Non-pigmented ciliary epithelial cell (primary cell): ENCODE measurements at regions not wholly inside any gene's neighbourhood (a gene's known extent, or its start where the extent isn't known, plus 50 kb on each side); places are given as distances from the start of the nearest gene placed in this dataset.

ENCODE experiments used
- DNase-seq: peaks from one replicate; pipeline ENCODE4 v3.0.0-alpha.2; 2010; ENCODE audit warnings: low read depth

DNA sequence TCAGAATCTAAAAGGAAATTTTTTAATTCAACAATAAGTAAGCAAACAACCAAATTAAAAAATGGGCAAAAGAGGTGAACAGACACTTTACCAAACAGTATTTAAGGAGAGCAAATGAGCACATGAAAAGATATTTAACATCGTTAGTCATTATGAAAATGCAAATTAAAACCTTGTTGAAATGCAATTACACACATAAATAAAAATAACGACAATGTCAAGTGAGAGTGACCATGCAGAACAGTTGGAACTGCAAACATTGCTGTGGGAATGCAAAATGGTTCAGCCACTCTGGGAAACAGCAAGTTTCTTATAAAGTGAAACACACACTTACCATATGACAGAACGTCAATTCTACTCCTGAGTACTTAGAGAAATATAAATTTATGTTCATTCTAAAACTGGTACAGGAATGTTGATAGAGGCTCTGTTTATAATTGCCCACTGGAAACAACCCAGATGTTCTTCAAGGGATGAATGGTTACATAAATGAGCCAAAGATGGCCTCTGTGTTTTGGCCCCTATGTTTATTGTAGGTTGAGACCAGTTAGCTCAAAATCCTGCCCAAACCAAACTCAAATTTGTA, 678.1 kb downstream of the UQCRFS1 start:
- DNase-seq = no peak

DNA sequence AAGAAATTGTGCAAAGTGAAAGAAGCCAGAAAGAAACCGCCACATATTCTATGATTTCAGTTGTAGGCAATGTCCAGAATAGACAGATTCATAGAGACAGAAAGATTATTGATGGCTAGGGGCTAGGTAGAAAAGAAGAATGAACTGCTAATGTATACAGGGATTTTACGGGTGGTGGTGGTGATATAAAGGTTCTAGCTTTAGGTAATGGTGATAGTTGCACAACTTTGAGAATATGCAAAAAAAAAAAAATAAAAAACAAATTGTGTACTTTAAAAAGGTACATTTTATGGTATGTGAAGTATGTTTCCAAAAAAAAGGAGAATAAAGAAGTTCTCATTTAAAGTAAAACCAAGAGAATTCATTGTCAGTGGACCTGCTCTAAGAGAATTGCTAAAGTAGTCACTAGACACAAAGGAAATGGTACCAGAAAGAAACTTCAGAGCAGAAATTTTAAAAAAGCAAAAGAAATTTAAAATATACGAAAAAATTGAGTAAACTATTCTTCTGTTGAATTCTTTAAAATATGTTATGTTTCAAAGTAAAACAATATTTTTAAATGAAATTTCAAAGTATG, 680.1 kb downstream of the UQCRFS1 start:
- DNase-seq = no peak

DNA sequence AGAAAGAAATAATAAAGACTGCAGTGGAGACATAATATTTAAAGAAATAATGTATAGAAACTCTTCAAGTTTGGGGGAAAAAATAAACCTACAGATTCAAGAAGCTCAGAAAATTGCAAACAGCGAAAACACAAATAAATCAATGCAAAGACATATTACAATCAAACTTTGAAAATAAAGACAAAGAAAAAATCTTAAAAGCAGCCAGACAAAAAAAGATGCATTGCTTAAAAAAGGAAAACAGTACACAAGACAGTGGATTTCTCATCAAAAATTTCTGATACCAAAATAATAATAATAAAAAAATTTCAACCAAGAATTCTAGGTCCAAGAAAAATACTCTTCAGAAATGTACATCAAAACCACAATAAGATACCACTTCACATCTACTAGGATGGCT, 681.0 kb downstream of the UQCRFS1 start:
- no peak for DNase-seq

DNA sequence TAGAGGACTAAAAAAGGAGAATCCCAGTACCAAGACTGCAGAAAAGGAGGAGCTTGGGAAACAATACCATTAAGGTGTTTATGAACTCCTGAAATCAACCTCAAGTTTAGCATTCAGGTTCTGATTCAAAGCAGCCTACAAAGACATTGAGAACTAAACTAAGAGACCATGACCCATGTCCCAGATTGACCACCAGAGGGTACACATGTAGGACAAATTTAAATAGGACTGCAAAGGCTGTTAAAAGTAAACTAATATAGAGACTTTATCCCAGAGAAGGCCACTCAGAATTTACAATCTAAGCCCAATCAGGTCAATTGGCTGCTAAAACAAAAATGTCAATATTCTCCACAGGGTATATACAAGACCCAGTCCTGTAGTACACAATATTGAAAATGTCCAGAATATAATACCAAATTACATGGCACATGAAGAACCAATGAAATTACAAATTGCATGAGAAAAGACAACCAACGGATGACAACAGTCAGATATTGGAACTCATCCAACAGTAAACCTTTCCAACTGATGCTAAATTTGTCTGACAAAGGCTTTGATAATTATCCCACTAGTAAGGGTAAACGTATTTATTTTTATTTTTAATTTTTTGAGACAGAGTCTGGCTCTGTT, 682.4 kb downstream of the UQCRFS1 start:
- no peak for DNase-seq

DNA sequence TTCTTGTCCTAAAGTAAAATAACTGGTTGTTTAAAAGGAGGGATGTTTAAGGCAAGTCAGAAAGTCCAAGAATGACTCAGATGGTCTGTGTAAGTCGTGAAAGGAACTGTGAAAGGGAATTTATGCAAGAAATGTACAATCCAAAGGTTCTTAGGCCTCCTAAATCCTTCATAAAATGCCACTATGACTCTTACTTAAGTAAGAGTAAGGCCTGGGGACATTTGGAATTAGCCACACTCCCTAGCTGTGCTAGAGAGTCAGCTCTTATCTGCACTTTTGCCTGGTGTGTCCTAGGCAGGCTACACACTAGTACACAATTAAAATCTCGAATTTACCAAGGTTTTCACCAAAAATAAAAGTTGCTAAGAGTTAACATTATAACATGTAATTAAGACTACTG, 686.9 kb downstream of the UQCRFS1 start:
- no peak for DNase-seq

DNA sequence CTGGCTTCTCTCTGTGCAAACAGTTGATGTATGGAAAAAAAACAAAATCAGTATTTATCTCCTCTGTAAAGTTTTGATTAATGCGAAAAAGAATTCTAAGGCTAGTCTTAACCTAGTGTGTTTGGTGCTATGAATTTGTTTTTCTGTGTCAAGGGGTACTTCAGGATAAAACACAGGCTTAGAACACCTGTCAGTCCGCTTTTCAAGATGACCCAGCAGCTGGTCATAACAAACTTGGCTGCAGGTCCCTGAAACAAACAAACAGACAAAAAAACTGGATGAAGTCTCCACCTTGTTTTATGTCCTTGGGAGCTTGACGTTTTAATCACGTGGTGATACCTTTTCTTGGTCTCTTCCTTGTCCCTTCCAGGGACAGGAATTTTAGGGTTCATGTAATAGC, 689.3 kb downstream of the UQCRFS1 start:
- DNase-seq = no peak

DNA sequence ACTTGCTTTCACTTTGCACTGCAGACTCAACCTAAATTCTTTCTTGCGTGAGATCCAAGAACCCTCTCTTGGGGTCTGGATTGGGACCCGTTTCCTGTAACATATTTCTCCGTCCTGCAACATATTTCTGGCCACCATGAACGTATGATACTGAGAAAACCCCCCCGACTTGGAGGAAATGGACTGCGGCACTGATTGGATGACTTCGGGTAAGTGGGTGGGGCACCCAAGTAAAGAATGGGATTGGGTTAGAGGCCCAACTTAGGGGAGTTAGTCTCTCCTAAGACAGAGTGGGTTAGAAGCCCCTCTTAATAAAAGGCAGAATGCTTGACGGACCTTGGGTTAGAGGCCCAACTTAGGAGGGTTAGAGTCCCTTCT, 690.4 kb downstream of the UQCRFS1 start:
- DNase-seq = no peak

DNA sequence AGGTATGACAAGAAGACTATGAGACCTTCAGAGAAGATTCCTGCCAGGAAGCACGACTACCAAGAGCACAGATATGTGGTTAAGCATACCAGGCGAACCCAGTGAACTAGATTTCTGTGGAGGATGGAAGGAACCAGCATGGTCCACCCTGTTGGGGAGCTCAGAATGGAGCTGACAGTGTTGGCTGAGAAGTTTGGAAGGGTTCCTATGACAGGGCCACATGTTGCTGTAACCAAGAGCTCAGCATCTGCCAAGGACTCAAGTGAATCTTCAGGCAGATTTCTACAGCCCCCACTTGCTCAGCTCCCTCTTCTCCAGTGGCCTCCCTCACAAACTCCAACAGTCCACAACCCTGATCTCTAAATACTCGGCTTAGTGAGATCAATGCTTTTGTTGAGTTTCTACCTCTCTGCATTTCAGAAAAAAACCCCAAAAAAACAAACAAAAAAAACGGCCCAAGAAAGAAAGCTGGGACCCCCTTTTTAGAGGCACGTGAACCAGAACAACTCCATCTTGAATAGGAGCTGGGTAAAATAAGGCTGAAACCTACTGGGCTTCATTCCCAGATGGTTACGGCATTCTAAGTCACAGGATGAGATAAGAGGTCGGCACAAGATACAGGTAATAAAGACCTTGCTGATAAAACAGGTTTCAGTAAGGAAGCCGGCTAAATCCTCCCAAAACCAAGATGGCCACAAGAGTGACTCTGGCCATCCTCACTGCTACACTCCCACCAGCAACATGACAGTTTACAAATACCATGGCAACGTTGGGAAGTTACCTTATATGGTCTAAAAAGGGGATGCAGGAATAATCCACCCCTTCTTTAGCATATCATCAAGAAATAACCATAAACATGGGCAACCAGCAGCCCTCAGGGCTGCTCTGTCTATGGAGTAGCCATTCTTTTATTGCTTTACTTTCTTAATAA, 691.1 kb downstream of the UQCRFS1 start:
- DNase-seq = no peak

DNA sequence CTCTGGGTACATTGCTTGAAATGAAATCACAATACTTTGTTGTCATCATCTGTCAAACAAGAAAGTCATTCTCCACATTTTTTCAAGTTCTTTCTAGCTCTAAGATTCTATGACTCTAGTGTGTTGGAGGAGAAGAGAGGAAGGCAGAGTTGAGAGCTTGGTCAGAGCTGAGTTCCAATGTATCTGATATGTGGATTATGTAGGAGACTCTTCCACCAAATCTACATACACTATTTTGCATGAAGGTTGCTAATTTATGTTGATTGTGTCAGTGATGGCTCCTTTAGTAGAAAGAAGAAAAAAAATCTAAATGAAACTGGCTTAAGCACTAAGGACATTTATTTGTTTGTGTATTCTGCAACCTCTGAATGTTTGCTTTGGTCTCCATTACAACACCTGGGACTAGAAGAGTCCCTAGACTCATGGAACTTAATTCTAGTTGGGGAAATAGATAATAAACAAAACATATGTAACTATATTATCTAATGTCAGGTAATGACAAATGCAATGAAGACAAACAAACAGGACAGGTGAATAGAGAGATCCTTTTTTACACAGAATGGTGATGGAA, 691.9 kb downstream of the UQCRFS1 start:
- DNase-seq = no peak

DNA sequence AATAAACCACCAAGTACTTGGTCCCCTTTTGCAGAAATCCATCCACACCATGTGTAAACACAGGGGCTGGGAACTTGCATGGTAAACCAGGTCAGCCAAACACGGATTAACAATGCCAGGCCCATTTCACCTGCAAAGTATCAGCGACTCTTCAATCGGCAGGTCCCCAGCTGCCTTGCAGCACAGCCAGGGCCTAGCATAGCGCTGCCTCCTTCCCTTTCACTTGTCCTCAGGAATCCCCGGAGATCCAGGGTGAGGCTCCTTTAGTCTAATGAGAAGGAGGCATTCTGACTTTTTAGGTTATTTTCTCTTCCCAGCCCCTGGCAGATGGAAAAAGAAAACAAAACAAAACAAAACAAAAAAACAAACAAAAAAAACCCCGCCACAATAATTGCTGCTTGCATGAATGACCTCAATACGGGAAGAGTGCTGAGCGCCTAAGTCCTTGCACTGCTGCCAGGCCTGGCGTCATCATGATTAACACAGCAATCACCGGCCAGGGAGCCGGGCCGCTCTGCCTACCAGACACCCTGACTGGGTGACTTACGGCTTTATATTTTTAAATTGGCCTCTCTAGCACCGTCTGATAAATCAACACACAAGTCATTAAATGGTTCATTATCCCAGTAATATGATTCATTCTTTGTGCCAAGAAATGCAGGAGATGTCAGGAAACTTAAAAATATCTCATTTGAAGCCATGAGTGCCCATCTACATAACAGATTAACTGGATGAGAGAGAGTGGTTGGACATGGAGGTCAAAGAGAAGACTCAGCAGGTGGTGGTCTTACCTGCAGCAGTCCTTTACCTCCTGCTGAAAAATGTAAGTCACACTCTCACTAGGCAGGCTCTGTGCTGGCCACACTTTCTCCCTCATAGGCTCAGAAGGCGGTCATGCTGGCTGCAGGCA, 692.7 kb downstream of the UQCRFS1 start:
- no peak for DNase-seq

DNA sequence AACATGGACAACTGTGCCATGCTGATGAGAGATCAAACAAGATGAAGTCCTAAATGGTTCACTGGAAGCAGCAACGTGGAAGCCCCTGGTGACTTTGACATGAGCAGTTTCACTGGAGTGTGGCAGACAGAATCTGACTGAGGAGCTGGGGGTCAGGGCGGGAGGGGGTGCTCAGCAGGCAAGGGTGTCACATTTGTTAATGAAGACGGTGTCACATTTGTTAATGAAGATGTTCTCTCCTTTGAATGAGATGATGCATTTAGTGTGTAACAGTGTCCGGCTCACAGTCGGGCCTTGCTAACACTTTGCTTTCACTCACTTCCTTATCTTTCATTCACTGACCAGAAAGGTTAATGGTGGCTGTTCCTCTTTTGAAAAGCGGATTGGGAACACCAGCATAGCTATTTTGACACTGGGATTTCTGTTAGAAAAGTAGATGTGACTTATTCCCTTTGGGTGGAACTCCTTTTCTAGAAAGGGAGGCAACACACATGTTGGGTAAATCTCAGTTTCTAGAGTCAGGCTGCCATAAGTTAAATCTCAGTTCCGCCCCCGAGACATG, 693.7 kb downstream of the UQCRFS1 start:
- DNase-seq = no peak

DNA sequence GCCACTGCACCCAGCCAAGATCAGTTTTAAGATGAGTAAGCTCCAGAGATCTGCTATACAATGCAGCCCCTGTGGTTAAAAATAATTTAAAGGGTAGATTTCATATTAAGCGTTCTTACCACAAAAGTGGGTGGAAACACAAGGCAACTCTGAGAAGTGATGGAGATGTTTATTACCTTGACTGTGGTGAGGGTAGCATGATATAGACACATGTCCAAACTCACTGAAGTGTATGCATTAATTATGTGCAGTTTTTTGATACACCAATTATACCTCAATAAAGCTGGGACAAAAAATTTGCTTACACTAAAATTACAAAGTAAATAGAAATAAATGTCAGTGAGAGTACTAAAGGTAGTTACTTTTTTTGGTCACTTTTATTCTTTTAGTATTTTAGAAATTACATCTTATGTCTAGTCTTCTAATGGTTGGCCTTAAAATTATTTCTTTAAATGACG, 696.5 kb downstream of the UQCRFS1 start:
- DNase-seq = no peak

DNA sequence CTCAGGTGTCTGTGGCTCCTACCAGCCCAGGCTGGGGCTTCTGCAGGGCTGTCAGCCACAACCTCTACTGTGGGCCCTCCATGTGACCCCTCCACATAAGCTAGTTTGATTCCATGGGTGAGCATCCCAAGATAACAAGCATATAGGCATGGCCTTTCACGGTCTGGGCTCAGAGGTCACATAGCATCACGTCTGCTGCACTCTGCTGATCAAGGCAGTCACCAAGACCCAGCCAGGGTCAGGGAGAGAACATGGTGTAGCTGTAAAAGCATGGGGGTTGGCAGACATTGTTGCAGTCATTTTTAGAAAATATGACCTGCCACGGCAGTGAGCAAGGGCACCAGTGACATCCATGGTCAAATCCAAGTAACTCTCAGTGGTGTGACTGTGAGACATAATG, 698.8 kb downstream of the UQCRFS1 start:
- DNase-seq = no peak

DNA sequence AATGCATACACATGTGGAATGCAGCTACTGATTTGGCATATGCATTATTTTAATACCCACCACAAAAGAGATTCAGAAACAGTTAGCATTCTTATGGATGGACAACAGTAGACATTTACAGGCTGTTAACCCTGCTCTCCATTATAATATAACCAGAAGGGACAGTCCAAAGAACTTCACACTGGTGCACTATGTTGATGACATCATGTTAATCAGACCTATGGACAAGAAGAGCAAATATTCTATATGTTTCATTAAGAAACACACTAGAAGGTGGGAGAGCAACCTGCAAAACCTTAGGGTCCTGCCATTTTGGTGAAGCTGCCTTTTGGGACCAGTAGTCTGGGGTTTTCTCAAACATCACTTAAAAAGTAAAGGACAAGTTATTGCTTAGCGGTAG, 701.3 kb downstream of the UQCRFS1 start:
- no peak for DNase-seq

DNA sequence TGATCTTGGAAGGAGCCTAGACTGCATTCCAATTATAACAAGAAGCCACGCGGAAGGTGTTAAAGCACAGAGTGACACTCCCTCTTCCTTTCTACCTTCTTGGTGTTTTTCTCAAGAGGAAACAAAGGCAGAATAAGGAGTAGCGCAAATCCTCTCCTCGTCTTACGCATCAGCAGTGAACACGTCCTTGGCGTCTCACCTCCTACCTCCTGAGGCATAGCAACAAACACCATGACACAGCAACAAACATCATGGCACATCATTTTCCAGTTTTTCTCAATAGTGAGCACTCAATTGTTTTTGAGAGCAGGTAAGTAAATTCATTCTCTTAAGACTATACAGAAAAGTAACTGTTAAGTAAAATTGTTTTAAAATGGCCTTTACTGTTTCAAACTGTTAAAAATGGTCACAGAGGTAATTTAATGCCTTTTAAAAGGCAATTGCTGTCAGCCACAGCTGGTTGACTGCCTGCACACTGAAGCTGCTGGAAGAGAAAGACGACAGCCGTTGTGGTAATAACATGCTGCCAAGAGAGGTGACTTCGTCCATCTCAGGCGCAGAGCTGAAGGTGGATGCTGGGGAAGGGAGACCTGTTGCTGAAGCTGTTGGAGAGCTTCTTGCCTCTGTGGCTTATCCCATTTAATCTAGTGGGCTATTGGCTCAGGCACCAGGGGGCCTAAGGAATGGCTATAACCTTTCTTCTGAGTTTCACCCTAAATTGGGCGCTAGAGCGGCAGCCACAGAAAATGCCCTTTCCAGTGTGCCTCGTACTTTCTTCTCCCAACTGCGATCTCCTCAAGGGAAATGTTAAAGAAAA, 703.7 kb downstream of the UQCRFS1 start:
- DNase-seq = no peak

DNA sequence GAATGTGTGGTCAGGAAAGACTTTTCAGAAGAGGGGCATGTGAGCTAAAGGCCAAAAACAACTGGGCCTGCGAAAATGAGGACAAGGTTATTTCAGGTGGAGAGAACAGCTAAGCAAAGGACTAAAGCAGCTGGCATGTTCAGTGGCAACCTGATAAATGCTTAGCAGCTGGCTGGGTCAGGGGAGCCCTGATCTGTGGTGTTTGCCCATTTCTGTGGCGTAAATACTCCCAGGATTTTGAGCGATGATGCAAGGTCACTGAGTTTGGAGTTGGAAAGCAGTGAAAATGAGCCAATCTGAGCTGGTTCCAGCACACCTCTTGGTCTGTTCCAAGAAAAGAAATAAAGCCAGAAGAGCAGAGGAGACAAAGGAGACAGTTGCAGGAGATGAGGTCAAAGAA, 704.3 kb downstream of the UQCRFS1 start:
- no peak for DNase-seq

DNA sequence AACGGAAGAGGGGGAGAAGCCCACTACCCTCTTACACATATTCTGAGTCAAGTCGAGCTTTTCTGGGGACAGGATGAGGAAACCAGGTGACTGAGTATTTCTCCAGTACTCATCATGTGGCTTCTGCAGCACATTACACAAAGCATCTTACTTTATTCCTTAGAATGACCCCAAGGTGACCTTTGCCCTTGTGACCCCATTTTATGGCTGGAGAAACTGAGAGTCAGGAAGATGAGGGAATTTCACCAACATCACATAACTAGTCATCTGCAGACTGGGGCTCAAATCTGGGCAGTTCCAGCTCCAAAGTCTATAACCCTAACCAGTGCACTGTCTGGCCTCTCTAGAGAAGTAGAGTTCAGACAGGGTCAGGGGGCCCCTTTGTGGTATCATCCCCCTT, 707.0 kb downstream of the UQCRFS1 start:
- DNase-seq = no peak

DNA sequence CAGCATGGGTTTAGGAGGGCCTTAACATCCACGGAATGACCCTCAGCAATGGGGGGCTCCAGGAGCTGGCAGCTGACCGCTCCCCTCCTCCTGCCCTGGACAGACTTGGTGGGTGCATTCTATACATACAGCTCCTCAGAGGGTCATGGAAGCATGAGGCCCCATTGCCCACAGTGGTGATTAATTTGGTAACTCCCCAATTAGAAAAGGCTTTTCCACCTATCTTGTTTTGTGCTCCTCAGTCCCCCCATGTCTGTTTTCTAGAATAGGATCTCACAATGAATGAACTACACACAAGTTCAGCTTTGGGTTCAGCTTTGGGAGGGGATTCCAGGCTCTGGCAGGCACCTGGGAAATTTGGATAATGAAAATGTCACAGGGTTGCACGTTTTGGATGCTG, 707.8 kb downstream of the UQCRFS1 start:
- DNase-seq = no peak

DNA sequence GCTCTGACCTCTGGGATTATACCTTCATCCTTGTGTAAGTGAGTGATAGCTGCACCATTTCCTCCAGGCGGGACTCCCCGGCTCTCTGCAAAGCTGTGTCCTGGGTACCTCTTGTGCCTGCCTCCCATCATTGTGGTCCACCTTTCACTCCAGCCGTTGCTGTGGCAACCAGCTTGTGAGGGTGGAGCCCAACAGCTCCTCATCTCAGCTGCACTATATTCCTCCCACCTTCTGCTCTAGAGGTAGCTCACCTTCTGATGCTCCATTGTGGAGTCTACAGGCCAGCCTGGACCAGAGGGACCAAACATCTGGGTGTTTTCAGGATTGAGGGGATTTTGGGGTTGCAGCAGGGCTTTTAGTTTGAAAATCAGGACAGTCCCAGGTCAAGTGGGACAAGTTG, 708.2 kb downstream of the UQCRFS1 start:
- no peak for DNase-seq

DNA sequence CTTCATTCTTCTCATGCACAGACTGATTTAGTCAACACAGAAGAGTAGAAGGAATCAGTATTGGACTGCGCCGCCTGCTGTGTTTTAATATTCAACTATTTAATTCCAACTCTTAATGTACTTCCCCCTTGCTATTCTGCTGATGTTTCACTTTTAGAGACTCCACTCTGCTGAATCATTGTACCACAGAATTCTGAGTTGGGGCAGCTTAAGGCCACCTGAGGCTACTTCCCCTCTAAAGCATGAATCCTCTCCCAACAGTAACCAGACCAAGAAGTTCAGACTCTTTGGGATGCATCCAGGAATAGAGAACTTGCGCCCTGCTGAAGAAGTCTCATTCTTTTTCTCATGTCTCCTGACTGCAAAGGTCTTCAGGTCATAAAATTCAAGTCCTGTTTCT, 708.8 kb downstream of the UQCRFS1 start:
- no peak for DNase-seq
